HG02623 (cell line): ENCODE measurements at regions not wholly inside any gene's neighbourhood (a gene's known extent, or its start where the extent isn't known, plus 50 kb on each side); places are given as distances from the start of the nearest gene placed in this dataset.
A peak's percentile ranks its signal among the peaks of the same experiment; 100 is the strongest.
"Not testable (repeated sequence)": the region's sequence is repeated elsewhere in the genome, so short reads cannot be mapped to it uniquely, and the experiment has no call there.

Experiments
- ATAC-seq: cut with Tn5 transposase; IDR thresholded peaks from one replicate; pipeline ENCODE4 v1.9.1; 2021; ENCODE audit warnings: moderate library complexity; ENCODE audit not compliant: unreplicated experiment

DNA sequence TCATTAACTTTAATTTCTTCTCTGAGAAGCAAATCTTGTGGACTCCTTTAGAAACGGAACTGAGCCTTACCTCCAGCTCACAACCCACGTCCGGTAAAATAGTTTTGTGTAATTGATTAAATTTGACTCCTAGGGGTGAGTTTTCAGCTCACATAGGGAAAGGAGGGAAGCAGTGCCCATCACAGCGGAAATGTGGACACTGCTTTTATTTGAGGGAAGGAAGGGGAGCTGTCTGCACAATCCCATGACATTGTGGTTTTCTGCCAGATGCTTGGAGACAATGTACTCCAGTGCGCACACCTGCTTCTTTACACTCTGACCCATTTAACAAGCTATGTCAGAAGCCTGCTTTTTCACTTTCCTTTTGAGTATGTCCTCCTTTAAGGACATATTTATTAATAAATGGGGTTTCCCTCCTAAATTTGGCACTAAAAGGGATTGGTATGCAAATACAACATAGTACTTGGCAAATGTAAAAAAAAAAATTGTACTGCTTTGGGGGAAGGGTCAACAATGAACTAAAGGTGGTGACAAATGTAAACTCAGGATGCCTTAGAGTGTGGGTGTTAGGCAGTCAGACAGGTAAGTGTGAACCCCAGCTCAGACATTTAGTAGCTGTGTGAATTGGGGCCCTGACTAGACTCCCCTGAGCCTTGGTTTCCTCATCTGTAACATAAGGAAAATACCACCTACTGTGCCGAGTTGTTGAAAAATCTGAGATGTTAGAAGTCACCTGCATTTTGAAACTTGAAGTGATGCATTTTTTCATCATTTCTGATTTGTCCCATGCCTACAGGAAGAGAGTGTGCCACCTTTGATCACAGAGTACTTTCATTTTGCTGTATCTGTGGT, 90.2 kb upstream of the KLF6 start:
- ATAC-seq = peak; percentile 68

DNA sequence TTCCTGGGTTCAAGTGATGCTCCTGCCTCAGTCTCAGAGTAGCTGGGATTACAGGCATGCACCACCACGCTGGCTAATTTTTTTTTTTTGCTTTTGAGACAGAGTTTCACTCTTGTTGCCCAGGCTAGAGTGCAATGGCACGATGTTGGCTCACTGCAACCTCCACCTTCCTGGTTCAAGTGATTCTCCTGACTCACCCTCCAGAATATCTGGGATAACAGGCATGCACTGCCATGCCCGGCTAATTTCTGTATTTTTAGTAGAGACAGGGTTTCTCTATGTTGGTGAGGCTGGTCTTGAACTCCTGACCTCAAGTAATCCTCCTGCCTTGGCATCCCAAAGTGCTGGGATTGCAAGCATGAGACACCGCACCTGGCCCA, 89.6 kb upstream of the KLF6 start:
- not testable (repeated sequence) for ATAC-seq

DNA sequence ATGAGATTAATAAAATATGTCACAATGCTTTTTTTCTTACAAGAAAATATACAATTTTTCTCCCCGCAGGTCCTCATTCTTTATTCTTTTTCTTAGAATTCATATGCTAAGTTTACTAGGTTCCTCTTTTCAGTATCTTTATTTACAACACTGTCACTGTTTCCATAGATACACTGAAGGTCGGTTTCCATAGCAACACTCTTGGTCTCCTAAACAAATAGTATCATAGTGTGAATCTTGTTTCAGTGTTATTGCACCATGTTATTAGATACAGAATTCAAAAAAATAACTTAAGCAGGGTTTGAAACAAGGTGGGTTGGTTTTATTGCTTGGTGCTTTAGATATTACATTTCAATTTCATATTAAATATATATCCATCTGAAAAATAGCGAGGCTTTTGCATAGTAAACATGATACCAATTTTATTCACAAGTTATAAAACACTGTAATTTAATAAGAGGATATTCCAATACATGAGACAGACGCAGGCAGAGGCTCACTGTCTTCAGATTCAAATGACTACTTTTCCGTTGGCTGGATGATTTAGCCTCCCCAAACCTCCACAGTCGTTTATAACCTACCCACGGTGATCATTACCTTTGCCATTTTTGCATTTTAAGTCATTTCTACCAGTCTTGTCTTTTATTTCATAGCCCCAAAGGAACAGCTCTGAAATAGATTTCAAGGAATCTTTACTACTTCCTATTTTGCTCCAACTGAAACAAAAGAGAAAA, 88.9 kb upstream of the KLF6 start:
- ATAC-seq = peak; percentile 56

DNA sequence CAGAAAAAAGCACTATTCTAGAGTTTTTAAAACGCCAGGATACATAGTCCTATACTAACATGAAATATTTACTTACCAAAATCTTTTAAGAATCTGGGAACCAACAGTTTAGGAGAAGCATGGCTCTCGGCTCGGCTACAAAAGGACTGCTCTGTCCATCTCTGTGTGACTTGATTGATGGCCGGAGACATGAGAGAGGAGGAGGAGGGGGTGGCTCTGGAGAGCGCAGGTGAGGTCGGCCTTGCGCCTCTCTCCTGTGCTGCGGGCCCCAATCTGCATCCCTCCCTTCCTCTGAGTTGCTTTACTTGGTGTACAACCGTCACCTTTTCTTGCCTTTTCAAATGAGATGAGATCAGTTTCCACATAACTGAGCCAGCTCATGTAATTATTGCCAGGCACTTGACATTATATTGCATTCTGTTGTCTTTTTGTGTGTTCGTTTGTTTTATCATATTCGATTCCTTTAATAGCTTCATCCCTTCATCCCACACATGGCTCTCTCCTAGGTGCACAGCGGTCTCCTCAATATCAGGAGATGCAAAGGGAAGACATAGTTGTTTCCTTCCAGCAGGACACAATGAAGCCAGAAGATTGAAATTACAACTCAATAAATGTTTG, 87.8 kb upstream of the KLF6 start:
- ATAC-seq = no peak

DNA sequence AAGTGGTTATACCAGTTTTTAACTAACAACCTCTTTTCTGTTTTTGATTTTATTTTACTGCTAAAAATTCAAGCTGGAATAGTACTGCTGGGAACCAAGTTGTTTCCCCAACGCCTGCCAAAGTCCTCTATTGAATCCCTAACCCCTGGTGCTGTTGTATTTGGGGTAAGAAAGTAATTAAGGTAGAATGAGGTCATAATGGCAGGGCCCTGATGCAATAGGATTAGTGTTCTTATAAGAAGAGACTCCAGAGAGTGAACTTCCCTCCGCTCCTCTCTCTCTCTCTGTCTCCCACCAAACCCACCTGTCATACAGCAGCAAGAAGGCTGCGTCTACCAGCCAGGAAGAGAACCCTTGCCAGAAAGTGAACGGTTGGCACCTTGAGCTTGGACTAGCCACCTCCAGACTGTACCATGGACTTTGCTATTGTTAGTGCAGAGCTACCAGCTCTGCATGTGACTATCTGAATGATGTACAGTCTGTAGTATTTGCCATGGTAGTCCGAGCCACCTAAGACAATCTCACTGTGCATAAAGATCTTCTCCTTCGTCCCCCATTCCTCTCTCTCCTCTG, 86.5 kb upstream of the KLF6 start:
- no peak for ATAC-seq

DNA sequence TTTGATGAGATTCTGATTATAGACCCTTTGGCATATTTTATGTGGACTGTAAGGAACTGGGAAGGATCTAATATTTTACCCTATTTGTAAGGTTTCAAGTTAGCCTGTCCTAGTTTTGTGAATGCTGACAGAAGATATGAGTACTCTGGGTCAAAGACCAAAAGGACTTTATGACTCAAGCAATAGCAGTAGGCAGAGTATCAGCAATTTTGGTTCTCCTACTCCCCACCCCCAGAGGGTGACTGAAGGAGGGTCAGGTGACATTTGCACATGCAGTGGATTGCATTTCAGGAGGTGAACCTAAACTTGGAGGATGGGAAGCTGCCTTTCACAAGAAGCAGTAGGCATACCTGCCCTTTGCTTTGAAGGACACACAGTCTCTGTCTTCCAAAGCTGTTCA, 84.0 kb upstream of the KLF6 start:
- ATAC-seq = peak; percentile 27

DNA sequence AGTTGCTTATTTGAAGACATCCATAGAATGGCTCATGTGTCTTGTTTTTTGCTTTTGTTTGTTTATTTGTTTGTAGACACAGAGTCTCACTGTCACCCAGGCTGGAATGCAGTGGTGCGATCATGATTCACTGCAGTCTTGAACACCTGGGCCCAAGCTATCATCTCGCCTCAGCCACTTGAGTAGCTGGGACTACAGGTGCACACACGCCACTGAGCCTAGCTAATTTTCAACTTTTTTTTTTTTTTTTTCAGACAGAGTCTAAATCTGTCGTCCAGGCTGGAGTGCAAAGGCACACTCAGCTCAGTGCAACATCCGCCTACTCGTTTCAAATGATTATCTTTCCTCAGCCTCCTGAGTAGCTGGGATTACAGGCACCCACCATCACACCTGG, 83.3 kb upstream of the KLF6 start:
- no peak for ATAC-seq

DNA sequence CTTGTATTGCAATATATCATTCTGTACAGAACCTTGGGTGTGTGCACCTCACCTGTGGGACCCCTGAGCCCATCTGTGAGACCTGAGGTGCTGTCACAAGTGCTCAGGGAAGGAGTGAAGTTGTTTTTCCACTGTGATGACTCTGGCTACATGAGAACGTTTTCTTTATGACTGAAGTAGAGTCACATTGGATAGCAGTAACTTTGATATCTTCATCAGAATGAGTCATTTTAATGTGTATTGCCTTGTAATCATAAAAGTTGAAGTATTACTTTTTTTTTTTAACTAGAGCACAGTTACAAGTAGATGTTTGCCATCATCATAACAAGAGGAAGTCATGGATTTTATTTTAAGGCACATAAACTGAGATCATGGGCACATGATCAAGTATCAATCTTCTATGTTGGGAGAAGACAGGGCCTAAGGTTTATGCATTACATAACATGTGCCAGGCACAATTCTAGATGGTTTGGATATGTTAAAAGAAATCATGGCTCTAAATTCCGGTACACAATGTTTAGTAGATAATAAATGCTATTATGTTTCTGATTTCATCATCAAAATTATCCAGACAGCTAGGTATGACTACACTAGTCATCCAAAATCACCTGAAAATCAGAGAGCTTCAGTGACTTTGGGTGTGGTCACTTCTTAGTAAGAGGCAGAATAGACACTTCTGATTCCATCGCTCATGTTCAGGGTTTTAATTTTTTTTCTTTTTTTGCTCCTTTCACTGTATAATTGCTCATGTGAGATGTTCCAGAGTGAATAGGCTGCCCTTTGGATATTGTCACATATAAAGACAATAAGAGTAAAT, 82.7 kb upstream of the KLF6 start:
- no peak for ATAC-seq

DNA sequence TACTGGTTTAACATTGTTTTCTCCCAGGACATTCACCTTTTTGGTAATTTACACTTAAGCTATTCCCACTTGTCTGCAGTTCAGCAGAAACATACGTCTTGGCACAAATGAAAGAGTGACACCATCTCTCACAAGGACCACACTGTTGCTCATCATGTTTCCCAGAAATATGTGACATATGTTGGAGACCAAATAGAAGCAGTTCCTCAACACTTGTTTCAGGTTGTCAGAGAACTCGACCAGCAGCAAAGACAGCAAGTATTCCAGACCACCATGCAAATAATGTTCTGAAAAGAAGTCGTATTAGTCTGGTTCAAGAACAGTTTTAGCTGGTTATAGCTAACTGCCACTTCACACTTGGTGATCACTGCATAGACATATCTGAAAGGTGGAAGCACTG, 81.3 kb upstream of the KLF6 start:
- ATAC-seq = no peak

DNA sequence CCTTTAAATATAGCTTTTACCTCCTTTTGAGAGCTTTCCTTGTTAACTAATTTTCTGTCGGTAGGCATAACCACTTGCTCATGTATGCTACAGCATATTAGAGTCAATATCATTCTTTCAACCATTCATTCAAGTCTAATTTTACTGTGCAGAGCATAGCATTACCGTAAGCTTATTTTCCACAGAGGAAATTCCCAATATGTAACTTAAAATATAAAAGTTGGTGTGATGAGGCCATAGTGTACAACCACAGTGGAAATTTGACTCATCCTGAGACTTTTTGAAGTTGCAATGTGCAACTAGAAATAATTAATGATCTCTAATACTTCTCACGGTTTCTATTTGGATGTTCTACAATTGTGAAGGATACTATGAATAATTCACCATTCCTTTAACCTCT, 80.6 kb upstream of the KLF6 start:
- ATAC-seq = no peak

DNA sequence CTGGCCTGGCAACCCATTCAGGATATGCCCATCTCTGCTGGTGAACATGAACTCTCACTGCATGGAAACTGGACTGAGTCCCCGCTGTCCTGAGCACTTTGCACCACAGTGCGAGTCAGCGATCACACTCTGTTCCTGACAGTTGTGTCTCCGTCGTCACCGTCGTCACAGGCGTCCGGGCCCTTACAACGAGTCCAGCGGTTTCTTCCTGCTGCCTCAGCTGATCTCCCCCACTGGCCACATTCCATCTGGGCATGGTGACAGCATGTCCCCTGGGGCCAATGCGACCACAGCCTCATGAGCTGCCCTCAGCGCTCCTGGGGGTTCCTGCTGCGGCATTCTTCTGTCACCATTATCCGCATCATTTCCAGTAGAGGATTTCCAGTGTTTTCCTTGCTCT, 76.8 kb upstream of the KLF6 start:
- no peak for ATAC-seq

DNA sequence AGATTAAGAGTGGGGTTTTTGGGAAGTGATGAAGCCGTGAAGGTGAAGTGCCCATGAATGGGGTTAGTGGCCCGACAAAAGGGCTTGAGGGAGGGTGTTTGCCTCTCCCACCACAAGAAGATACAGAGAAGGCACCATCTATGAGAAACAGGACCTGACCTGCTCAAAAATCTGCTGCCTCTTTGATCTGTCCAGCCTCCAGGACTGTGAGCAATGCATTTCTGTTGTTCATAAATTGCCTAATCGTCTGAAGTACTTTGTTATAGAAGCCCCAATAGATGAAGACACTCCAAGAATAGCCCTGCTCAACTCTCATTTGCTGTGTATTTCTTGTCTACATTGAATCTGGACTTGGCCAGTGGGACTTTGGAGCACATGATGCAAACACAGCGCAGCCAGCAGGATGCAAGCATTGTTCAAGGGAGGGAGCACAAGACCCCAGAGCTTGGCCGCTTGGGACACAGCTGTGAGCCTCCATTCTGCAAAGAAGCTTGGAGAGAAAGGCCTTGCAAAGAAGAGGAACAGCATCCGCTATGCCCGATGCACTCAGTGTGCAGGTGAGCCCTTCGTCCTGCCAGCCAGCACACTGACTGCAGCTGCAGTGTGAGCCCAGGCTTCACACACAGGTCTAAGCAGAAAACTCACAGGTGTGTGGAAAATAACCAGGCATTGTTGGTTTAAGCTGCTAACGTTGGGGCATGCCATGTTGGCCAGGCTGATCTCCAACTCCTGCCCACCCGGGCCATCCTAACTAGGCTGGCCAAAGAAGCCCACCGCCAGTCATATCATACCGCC, 73.2 kb upstream of the KLF6 start:
- no peak for ATAC-seq

DNA sequence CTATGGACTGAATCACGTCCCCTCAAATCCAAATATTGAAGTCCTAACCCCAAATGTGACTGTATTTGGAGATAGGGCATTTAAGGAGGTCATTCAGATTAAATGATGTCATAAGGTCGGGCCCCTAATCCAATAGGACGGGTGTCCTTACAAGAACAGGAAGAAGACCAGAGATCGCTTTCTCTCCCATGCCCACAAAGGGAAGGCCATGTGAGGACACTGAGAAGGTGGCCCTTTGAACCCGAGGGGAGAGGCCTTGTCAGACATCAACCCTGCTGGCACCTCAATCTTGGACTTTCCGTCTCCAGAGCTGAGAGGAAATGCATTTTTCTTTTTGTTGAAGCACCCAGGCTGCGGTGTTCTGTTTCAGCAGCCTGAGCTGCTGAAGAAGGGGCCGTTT, 72.3 kb upstream of the KLF6 start:
- no peak for ATAC-seq

DNA sequence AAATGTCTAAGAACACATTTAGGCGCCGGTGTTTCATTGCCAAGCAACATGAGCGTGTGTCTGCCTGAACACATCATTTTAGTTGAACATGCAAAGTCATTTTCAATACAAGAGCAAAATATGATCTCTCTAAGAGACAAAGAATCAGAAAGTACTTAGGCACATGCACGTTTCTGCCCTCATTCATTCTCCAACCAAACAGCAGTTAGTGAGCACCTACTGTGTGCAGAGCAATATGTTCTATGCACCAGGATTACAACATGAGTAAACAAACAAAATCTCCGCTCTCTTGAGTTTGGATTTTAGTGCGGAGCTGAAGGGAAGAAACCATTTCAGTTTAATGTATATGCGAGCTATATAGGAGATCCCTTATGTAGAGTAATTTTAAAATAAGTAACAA, 71.6 kb upstream of the KLF6 start:
- no peak for ATAC-seq

DNA sequence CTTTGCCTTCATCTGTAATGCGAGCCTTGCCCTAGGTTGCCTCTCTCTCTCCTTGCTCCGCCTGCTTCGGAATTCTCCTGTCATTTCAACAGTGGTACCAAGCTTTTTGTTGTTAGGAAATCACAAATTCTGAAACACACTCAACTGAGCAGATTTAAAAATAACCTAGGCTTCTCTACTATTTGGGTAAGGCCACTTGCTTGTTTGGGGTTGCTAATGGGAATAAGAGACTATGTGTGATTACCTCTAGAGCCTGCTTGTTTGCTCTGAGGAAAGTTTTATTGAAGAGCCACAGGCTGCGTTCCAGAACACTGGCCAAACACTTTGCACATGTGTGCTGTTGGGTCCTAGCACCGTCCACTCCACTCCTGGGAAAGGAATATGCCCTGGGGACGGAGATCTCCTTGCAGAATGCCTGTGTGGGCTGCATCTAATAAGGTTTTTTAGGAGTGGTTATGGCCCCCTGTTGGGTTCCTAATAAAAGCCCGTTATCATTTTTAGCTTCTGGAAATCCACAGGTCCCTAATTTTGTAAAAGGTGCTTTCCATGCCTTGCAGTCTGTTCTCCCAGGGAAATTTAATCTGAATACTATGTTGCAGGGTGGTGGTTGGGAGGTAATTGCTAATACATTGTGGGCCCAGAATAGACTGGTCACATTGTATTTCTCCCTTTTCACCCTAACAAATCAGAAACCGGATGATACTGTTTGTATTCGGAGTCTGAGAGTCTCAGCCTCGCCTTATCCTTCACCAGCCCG, 68.7 kb upstream of the KLF6 start:
- ATAC-seq = no peak

DNA sequence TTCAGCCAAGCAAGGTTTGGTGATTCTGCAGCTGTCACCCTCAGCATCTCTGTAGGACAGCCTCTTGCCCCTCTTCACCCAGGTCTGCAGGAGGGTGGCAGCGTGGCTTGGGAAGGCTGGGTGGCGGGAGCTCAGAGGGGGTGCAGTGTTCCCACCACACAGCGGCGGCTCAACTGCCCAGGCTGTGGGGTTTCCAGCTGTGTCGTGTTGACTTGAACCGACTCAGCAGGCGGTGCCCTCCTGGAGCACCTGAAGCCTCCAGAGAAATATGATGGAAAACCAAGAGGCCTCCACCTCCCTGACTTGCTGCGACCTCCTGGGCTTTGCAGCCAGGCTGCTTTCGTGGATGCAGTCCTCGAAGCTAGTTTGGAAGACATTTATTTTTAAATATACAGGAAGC, 68.0 kb upstream of the KLF6 start:
- no peak for ATAC-seq

DNA sequence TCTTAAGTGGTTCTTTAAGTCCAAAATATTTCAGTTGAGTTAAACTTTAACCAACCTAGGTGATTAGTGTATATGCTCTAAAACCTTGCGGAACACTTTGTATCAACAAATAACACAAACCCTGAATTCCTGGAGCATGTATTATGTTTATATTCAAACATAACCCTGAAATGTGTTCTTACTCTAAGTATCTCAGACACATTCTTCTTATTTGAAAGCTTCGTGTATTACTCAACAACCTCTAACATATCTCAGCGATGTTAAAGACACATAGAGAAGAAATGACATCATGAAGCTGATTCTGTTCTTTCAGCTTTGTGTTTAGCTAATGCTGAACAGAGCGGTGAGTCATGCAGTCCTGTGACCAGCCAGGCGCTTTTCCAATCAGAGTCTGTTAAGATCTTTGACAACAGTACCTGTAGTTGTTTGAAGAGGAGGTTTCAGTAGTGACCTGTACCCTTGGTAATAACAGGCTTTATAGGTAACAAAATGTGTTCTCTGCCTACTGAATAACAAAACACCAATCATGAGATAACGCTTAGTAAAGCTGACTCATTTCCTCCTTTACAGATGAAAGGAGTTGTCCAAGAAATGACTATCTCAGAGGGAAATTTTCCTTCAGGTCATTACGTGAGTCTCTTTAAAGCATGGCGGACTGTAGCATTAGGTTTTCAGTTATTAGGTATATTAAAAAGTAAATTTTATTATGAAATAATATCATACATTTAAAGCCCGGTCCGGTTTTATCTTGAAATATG, 67.3 kb upstream of the KLF6 start:
- ATAC-seq = peak; percentile 77
